ENCODE measurements at regions not wholly inside any gene's neighbourhood (a gene's known extent, or its start where the extent isn't known, plus 50 kb on each side); places are given as distances from the start of the nearest gene placed in this dataset.

DNA sequence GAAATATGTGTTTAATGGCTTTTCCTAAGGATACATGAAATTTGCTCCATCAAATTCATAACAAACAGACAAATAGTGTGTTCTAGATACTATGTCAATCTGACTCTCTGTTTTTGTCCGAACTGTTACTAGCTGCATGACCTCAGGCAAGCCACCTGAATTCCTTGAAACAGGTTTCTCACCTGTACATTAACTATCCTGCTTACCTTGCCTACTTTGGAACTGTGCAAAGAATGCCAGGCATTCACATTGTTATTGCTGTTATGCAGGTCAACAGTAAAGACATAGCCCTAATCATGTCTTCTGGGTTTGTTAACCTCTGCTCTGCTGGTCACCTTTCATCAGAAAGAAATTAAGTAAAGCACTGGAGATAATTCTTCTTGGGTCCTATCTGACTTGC lies 1283.9 kb upstream of the CELF2 start:
- no peak for DNase-seq

GRCh38 chr10:9734218-9734617 lies 1283.5 kb upstream of the CELF2 start:
- DNase-seq: no peak

DNA sequence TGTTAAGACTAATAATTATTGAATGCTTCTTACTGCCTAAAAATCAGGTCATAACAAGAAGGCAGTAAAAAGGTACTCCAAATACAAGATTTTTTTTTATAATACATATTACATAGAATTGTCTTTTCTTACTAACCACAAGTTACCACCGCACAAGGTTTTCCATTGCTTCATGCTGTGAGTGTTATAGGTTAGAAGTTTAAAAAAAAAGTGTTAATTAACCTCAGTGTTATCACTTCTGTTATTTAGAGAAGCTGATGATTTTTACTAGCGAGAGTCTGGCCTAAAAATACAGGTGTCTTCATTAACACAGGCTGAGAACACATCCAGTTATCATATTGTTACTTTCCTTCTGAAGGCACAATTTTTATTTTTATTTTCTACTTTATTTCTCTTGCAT lies 1281.9 kb upstream of the CELF2 start:
- DNase-seq: no peak

DNA sequence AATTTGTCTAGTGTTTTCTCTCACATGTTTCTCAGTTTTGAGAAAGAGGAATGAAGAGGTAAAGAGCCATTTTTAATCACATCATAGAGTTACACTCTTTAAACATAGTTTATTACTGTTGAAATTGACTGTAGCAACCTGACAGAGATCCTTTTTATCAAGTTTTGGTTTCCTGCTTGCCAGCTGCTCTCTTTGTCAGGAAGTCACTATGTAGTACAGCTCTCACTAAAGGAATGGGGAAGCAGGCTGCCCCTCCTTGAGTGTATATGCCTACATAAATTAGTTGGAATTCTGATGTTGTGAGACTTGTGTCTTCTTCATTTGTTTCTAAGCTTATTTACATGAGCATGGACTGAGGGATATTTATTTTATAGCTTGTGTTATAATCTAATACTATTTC lies 1274.0 kb upstream of the CELF2 start:
- no peak for DNase-seq

DNA sequence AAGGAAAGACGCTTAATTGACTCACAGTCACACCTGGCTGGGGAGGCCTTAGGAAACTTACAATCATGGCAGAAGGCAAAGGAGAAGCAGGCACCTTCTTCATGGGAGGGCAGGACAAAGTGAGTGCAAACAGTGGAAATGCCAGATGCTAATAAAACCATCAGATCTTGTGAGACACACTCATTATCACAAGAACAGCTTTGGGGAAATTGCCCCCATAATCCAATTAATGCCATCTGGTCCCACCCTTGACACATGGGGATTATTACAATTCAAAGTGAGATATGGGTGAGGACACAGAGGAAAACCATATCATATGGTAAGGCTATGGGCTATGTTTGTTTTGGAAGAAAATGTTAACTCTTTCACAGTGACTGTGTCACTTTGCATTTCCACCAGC lies 1272.5 kb upstream of the CELF2 start:
- DNase-seq: no peak

DNA sequence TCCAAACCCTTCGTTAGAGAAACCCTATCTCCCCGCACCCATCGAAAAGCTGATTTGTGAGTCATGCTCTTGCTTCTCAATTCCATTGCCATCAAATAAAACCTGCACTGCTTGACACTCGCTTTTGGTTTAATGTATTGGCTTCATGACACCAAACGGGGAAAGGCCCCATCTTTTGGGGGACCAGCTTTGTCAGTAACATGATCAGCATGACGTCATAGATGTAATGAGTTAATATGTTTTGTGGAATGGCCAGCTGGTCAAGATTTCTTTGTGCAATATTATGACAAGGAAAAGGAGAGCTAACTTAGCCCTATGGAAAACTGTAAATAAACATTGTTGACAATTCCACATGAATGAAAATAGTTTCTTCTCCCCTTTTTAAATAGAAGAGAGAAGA lies 1260.5 kb upstream of the CELF2 start:
- no peak for DNase-seq

- no peak for DNase-seq
Observed at GRCh38 chr10:9759596-9759995, 1258.1 kb upstream of the CELF2 start.

DNA sequence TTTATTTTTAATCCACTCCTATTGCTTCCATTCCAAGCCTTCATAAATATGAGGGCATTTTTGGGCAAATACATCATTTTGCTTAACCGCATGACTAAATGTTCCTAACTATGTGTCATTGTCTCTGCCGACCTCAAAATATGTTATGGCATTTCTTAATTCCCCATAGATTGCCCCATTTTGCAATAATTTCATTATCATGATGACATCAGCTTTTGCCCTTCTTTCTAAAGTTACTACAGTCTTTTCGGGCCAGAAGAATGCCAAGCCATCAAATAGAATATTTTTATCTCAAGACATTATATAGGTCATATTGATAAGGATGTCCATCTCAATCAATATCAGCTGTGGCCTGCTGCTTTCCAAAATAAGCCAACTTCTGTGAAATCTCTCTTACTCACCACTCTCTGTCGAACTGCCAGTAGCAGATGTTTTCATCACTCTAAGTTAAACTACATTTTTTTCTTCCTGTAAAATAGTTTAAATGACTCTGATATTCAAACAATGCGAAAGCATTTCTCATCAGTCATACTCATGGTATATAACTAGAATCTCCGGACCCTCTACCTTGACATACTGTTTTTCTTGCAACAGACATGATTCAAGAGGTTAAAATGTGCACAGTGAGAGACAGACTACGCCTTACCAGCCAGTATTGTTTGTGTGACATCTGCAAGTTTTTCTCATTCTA lies 1254.6 kb upstream of the CELF2 start:
- DNase-seq: no peak

- DNase-seq: no peak
Observed at GRCh38 chr10:9766762-9767161, 1250.9 kb upstream of the CELF2 start.

DNA sequence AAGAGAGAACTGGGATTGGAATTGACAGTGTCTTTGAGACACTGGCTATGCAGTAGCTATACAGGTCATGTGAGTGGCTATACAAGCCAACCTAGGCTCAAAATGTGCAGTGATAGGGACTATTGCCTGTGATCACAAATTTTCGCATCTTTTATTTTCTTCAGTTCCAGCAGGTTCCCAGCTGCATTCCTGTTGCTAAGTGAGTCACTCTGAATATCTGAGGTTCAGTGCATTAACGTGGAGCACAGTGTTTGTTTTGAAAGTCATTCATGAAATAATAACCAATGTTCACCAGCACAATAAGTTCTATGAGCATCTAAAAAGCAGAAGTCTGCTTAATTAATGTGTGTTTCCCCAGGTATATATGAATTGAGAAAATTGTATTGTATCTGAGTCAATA lies 1236.0 kb upstream of the CELF2 start:
- DNase-seq: no peak

DNA sequence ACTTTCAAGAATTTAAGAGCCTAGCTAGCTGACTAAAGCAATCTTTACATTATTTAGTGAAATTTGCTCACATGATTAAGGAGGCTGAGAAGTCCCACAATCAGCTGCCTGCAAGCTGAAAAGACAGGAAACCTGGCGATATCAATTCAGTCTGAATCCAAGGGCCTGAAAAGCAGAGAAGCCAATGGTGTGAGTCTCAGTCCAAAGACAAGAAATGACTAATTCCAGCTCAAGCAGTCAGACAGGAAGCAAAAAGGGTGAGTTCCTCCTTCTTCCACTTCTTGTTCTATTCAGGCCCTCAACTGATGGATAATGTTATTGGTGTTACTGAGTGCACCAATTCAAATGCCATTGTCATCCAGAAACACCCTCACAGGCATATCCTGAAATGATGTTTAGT lies 1231.6 kb upstream of the CELF2 start:
- no peak for DNase-seq

DNA sequence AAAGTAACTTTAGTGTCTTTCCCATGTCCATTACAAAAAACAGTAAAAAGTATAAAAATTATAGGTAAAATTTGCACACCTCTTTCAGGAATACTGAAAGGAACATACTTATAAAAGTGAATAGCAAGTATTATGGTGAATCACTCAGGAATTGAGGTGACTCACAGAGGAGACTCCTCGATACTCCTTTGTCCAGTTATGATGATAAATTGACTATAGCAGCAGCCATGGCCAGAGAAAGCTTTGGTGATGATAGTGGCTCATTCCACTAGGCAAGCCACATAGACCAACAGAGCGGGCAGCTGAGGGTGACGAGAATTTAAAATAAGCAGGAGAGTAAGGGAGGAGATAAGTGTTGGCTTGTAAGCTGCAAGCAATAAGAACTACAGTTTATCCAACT lies 1231.1 kb upstream of the CELF2 start:
- DNase-seq: no peak

DNA sequence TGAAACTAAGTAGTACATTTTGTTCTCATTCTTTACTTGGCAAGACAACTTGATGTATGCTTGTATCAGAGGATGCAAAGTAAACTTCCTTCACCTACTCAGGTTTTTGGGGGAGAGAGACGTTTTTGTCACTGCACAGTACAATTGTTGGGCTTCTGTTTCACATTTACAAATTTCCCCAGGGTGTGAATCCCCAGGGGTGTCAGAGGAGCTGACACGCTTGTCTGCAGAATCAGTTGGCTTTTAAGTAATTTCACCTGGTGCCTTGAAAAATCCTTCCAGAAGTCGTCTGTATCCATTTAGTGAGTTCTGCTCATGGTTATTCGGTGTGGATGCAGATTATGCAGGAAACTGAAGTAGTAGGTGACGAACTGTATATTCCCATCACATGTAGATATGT lies 1227.7 kb upstream of the CELF2 start:
- no peak for DNase-seq

DNA sequence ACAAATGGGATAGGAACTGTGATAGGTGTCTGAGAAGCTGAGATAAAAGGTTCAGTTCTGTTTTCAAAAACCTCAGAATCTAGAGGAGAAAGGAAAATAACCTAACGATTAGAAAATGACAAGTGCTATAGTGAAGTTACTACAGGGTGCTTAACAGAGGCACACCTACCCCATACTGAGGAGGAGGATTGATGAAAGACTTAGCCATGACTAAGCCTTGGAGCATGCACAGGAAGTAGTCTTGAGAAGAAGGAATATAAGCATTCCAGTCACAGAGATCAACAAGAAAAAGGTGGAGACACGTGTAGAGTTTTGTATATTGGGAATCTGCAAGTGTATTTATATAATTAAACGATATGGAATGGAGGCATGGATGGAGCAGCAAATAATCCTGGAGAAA lies 1225.5 kb upstream of the CELF2 start:
- DNase-seq: no peak

- no peak for DNase-seq
Observed at GRCh38 chr10:9796564-9796963, 1221.1 kb upstream of the CELF2 start.

DNA sequence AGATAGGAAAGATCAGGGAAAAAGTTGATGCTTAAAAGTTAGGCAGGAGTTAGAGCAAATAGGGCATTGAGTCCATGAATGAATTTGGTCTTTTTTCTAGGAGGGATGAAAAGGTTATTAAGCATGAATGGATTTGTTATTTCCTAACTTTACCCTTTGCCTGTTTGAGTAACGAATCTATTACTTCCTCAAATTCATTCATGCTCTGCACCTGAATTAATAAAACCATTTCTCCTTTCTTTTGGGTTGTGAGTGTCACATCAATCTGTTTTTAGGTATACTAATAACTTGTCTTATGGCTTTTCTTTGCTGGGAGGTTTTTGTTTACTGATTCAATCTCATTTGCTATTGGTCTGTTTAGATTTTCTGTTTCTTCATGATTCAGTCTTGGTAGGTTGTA lies 1217.7 kb upstream of the CELF2 start:
- no peak for DNase-seq

DNA sequence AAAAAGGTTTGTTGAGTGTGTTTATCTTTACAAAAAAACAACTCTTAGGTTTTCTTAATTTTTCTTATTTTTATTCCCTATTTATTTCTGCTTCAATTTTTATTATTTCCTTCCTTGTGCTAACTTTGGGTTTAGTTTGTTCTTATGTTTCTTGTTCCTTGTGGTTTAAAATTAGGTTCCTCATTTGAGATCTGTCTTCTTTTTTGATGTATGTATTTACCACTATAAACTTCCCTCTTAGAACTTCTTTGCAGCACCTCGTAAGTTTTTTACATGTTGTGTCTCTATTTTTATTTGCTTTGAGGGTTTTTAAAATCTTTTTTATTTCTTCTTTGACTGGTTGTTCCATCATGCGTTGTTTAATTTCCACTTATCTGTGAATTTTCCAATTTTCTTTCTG lies 1217.1 kb upstream of the CELF2 start:
- no peak for DNase-seq

DNA sequence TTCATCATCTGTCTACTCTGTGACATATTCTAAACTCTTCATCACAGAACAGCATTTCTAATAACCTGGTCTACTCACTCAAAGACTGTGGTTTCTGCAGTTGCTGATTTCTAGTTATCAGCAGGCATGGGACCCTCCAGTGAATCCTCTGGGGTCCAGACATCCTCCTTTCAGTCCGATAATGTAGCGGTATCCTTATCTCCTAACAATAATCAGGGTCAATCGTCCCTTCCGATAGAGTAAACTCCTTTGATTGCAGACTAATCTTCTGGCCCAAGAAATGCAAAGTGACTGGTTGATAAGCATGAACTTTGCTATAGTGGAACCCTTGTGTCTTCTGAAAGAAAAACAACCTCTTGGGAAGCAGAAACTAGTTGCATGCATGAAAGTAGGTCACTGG lies 1209.8 kb upstream of the CELF2 start:
- DNase-seq: no peak

DNA sequence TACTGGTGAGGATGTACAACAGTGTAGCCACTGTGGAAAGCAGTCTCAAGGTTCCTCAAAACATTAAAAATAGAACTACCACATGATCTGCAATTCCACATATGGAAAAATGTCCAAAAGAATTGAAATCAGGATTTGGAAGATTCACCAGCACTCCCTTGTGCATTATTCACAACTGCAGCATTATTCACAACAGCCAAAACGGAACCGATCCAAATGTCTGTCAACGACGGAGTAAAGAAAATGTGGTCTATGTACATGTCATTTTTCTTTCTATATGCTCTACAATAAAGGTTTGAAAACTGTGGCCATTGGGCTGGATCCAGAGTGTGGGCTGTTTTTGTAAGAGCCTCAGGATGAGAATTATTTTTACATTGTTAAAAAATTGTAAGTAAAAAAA lies 1206.1 kb upstream of the CELF2 start:
- no peak for DNase-seq

DNA sequence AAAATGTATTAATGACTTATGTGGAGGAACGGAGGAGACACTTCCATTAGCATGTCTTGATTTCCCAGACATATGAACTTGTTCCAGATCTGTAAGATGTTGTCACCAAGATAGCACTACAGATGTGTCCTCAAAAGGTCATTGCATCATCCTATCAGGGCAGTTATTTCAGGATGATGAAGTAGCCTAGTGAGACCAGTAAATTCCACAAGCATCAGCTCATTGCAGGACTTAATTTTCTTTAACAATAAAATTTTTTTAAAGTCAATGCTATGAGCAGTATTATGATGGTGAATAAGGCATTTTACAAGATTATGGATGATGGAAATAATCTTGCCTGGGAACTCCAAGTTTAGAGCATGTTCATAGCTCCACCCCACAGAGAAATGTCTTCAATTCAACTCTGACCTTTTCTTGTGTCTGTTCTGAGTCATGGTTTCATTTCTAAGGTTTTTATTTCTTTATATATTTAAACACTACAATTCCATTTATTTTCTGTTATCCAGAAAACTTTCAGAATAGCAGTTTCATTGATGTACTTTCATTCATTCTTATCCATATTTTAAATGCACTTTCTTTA lies 1203.3 kb upstream of the CELF2 start:
- DNase-seq: no peak

DNA sequence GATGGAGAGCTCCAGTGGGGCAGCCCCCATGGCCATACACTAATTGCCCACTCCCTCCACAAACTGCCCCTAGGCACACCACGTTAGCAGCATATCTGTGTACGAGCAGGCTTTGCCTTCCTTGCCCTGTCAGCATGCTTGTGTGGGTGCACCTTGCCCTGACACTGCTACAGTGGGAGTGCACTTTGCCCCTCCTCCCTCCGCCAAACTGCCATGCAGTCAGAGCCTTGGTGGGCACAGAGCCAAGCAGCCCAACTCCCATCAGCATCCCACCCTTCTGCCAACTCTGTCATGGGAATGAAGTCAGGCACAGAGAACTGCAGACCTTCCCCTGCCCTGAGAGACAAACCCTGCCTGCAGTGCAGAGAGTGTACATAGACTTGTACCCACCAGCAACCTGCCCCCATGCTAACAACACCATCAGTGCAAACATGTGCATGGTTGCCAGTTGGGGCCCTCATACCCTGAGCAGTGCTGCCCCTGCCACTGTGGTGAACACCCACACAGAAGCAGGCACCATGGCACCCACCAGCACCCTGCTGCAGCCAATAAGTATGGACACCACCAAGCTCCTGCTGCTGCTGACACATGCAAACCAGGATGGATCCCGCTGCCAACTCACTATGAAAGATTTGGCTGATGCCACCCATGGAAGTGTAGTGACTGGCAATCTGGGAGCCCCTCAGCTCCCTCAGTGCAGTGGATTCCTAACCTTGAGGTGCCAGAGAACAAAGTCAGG lies 1197.7 kb upstream of the CELF2 start:
- DNase-seq: no peak

- no peak for DNase-seq
Observed at GRCh38 chr10:9823268-9823930, 1194.3 kb upstream of the CELF2 start.

DNA sequence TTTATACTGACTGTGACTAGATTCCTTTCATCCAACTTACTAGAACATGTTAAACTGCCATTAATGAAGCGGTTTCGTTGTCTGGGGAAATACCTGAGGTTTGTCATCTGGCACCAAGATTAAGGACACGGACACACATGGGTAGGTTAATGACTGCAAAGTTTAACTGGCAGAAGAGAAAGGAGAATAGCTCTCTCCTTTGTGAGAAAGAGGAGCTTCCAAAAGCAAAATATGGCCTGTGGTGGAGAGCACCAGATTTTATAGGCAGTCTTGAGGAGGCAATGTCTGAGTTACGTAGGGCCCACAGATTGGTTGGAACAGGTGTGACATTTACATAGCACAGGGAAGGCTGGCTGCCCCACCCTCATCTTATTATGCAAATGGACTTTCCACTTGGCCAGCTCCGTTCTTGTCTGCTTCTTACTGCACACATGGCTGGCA lies 1193.0 kb upstream of the CELF2 start:
- DNase-seq: no peak

DNA sequence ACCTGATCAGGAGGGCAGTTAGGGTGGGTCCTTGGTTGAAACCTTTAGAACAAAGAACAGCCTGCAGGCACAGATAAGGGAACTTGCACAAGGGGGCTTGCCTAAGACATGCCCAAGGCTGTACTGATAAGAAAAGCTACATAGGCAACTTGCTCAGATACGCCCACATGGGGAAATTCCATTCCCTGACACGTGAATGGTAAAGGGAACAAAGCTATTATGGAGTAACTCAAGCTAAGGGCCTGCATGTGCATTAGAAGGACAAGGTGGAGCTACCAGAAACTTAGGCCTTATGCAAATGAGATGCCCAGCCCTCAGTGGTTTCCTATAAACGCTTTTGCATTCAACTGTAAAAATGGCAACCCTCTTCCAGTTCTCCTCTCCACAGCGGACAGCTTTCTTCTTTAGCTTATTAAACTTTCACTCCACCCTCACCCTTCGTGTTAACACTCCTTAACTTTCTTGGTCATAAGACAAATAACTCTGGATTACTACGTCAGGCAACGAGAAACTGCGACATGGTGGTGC lies 1192.1 kb upstream of the CELF2 start:
- DNase-seq: no peak
